Cerebellar cortex (tissue), 1 donor: ENCODE measurements at regions not wholly inside any gene's neighbourhood (a gene's known extent, or its start where the extent isn't known, plus 50 kb on each side); places are given as distances from the start of the nearest gene placed in this dataset.

ENCODE experiments used
- DNase-seq: peaks from one replicate; pipeline ENCODE4 v3.0.0-alpha.2; 2015; ENCODE audit warnings: low spot score

- no peak for DNase-seq
Measured at GRCh38 chr20:4556781-4557180, 129.5 kb upstream of the PRNP start.

DNA sequence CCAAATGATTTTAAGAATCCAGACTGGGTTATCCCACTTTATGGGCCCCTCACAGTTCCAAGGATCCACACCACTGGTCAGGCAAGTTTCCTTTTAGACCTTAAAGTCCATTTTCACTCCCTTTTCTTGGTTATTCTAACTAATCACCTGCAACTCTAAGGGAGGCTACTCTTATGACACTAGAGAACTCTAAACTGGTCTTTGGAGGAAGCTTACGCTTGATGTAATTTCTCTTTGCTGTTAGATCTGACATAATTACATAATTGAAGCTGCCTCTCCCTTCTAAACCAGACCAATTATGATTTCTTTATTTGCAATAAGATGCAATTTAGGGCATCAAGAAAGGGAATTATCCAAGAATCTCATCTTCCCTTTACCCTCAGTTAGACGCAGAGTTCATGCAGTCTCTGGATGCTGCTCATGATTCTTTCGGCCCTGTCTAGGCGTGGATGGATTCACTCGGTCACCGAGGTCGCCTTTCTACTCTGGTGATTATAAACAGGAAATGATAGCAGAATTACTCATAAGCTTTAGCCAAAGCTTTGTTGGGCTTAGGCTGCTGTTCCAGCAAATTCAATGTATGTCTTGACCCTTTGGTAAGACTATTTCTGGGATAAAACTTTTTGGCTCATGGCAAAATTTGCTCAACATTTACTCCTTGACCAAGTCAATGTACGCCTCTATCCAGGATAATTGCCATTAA, 130.9 kb upstream of the PRNP start:
- no peak for DNase-seq

DNA sequence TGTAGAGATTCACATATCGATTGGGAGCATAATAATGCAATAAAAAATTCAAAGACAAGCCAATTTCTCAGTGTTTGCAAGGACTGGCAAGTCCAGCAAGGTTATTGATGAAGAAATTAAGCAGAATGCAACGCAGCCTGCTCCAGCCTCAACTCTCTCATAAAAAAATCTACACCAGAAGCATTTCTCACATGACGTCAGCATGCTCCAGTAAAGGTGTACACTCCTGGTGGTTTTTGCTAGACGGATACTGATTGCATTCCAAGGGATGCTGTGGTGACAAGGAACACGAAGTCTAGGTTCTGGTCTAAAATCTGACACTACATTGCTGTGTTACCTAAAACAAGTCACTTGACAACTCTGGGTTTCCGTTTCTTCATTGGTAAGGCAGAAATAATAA, 131.9 kb upstream of the PRNP start:
- no peak for DNase-seq

GRCh38 chr20:4552075-4552640, 134.1 kb upstream of the PRNP start:
- no peak for DNase-seq

DNA sequence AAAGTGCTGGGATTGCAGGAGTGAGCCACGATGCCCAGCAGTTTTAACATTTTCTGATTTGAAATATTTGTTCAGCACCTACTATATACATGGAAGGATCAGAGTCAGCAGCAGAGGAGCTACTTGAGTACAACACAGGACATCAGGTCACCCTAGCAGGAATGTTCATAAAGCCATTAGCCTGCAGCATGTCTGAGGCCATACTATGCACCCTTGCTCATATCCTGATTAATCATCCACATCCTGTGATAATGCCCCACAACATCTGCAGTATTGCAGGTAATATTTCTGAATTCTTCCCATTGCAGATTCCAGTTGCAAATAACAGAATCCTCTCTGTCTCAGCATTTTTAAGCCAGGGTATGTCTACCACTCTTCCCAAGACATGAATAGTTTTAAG, 135.5 kb upstream of the PRNP start:
- DNase-seq: no peak

- no peak for DNase-seq
Measured at GRCh38 chr20:4549711-4550259, 136.5 kb upstream of the PRNP start.

- no peak for DNase-seq
Measured at GRCh38 chr20:4548552-4548951, 137.7 kb upstream of the PRNP start.

- no peak for DNase-seq
Measured at GRCh38 chr20:4546786-4547185, 139.5 kb upstream of the PRNP start.

GRCh38 chr20:4546342-4546741, 139.9 kb upstream of the PRNP start:
- DNase-seq: no peak

DNA sequence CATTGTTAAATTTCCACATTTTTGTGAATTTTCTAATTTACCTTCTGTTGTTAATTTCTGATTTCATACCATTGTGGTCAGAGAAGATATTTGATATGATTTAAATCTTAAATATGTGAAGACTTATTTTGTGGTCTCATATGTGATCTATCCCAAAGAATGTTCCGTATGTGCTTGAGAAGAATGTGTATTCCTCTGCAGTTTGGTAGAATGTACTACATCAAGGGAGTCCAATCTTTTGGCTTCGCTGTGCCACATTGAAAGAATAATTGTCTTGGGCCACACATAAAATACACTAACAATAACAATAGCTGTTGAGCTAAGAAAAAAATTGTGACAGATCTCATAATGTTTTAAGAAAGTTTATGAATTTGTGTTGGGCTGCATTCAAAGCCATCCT, 140.7 kb upstream of the PRNP start:
- DNase-seq: no peak

DNA sequence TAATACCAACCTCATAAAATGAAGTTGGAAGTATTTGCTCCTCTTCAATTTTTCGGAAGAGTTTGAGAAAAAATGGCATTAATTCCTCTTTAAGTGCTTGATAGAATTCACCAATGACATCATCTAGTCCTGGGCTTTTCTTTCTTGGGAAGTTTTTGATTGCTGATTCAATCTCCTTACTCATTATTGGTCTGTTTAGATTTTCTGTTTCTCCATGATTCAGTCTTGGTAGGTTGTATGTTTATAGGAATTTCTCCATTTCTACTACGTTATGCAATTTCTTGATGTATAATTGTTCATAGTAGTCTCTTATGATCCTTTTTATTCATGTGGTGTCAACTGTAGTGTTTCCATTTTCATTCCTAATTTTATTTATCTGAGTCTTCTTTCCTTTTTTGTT, 141.5 kb upstream of the PRNP start:
- DNase-seq: no peak

DNA sequence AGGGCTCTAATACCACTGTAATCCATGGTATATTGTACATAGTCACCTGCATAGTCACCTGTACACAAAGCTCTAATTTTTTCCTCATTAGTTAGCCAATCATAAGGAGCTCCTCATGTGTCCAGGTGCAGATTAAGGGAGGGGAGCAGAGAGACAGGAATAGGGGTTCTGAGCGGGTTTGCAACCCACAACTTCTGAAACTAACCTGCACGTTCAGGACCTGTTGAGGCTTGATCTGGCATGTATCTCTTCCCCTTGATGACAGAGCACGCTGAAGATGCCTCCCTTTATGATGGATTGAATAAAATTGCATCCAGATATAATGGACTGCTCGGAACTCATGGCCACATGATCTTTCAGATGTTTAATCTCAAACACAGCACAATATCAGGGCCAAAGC, 144.0 kb upstream of the PRNP start:
- no peak for DNase-seq

- DNase-seq: no peak
Measured at GRCh38 chr20:4534315-4534714, 151.9 kb upstream of the PRNP start.

DNA sequence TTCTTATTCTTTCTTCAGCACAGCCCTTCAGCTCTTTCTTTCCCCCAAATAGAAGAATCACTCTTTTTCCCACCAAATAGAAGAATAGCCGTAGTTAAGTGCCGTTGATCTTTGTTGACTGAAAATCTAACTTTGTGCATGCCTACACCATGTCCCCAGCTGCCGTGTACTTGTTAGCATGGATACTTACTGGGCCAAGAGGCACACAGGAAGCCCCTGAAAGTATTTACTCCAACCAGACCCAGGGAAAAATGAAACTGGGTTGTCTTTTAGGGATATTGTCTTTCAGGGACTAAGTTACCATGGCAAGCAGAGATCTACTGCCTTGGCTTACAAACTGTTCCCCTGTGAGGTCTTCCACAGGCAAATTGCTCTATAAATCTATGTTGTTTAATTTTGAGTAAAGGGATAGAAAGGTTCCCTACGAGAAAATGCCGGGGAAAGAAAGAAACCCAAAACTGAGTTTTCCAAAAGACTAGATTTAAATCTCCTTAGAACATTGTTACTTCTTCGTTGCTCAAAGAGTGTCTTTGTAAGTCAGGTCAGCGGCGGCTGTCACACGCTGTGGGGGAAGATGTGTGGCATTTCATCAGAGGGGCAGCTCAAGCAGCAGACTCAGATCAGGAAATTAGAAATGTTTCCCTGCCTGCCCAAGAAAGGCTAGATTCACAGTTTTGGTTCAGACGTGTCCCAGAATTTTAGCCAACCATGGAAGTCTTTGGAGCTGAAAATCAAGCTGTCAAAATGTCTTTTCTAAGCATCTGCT, 152.7 kb upstream of the PRNP start:
- DNase-seq: no peak

- DNase-seq: no peak
Measured at GRCh38 chr20:4532772-4533171, 153.5 kb upstream of the PRNP start.

- DNase-seq: no peak
Measured at GRCh38 chr20:4524792-4525191, 161.5 kb upstream of the PRNP start.

- no peak for DNase-seq
Measured at GRCh38 chr20:4524307-4524706, 161.9 kb upstream of the PRNP start.

- no peak for DNase-seq
Measured at GRCh38 chr20:4522310-4522709, 163.9 kb upstream of the PRNP start.

- no peak for DNase-seq
Measured at GRCh38 chr20:4521170-4521968, 164.9 kb upstream of the PRNP start.

- DNase-seq: peak; percentile 4
Measured at GRCh38 chr20:4519534-4519933, 166.7 kb upstream of the PRNP start.

DNA sequence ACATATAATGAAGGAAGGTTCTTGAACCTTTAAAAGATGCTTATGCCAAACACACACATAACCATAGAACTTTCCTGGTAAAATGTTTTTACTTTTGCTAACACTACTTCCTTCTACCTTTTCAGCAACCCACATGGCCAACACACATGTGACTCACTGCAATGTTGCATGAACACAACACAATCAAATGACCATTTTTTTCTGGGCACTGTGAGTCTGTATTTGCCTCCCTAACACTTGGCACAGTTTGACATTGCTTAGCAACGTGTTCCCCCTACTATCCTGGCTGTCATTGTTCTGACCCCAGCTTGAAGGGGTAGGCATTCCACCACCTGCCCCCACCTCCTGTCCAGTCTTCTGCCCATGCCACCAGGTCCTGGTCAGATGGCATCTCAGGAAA, 169.4 kb upstream of the PRNP start:
- DNase-seq: no peak

GRCh38 chr20:4513720-4514119, 172.5 kb upstream of the PRNP start:
- DNase-seq: no peak
